ENCODE measurements at regions not wholly inside any gene's neighbourhood (a gene's known extent, or its start where the extent isn't known, plus 50 kb on each side); places are given as distances from the start of the nearest gene placed in this dataset.
"Not testable (repeated sequence)": the region's sequence is repeated elsewhere in the genome, so short reads cannot be mapped to it uniquely, and the experiment has no call there.

DNA sequence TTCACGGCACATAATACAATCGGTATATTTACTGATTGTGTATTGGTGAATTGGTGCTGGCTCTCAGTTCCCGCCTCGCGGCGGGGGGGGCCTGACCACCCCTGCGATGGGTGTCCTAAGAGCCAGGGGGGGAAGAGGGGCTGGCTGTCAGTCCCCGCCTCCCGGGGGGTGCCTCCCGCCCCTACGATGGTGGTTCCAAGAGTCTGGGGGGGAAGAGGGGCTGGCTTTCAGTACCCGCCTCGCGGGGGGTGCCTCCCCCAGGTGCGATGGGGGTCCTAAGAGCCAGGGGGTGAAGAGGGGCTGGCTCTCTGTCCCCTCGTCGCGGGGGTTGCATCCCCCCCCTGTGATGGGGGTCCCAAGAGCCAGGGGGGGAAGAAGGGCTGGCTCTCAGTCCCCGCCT is 2321.8 kb upstream of the PCDH20 start:
- Histone ChIP-seq H3K4me3 (replicated peaks; ENCODE audit: low read depth, low read length) (no peak overlapping the region), H3K36me3 (ENCODE audit: control insufficient read depth, insufficient read depth, low read length) (no peaks in the 10 kb centered on the region), H3K27me3 (replicated peaks; ENCODE audit: control insufficient read depth, insufficient read depth, low read length) (no peaks in the 10 kb centered on the region)
- DNase-seq (ENCODE audit: extremely low read depth, insufficient read length): no peak
- TF ChIP-seq CTCF (IDR thresholded peaks at IDR 0.05; ENCODE audit: insufficient read depth, low read length, poor library complexity, severe bottlenecking): no peak

DNA sequence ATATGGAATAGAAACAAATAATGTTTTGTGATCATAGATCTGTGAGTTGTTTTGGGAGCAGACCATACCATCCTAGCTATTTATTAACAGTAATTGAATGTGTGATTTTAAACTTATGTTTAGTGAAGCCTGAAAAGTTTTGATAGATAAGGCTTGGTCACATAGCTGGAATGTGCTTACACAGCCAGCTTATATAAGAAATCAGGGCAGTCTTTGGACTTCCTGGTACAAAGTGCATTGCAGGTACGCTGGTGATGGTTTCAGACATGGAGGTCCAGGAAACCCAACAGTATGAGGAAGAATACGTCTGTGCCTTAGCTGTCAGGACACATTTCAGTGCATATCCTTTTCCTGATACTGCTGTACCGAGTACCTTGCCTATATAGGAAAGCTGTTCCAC is 2316.2 kb upstream of the PCDH20 start:
- DNase-seq (ENCODE audit: extremely low read depth, insufficient read length): no peak
- H3K4me3 ChIP-seq (replicated peaks; ENCODE audit: low read depth, low read length): no peak overlapping the region
- no peaks in the 10 kb centered on the region for H3K27me3 ChIP-seq (replicated peaks; ENCODE audit: control insufficient read depth, insufficient read depth, low read length)
- no peaks in the 10 kb centered on the region for H3K36me3 ChIP-seq (ENCODE audit: control insufficient read depth, insufficient read depth, low read length)
- no peak for TF ChIP-seq CTCF (IDR thresholded peaks at IDR 0.05; ENCODE audit: insufficient read depth, low read length, poor library complexity, severe bottlenecking)

- not testable (repeated sequence) for H3K36me3 ChIP-seq (ENCODE audit: control insufficient read depth, insufficient read depth, low read length); DNase-seq (ENCODE audit: extremely low read depth, insufficient read length); H3K27me3 ChIP-seq (replicated peaks; ENCODE audit: control insufficient read depth, insufficient read depth, low read length); H3K4me3 ChIP-seq (replicated peaks; ENCODE audit: low read depth, low read length)
Measured at GRCh38 chr13:63712159-63712558, 2296.5 kb upstream of the PCDH20 start.

DNA sequence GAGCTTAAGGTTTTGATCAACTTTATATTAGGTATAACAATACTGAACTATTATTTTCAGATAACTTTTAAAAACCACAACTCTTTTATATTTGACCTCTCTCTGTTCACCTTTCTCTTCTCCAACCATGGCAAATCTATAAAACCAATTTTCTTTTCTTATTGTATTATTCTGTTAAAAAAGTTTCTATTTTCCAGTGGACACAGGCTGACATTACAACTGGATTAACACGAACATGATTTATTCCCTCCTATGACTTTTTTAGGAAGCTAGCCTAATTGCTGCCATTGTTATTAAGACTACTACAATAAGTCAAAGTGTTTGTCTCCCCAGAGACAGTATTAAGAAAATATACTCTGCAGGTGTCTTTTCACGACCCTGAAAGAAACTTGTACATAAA is 2291.1 kb upstream of the PCDH20 start:
- Histone ChIP-seq H3K36me3 (ENCODE audit: control insufficient read depth, insufficient read depth, low read length) (no peaks in the 10 kb centered on the region), H3K4me3 (replicated peaks; ENCODE audit: low read depth, low read length) (no peak overlapping the region), H3K27me3 (replicated peaks; ENCODE audit: control insufficient read depth, insufficient read depth, low read length) (no peaks in the 10 kb centered on the region)
- no peak for DNase-seq (ENCODE audit: extremely low read depth, insufficient read length)
- TF ChIP-seq CTCF (IDR thresholded peaks at IDR 0.05; ENCODE audit: insufficient read depth, low read length, poor library complexity, severe bottlenecking): no peak

GRCh38 chr13:63704521-63704920 is 2288.9 kb upstream of the PCDH20 start:
- no peak for DNase-seq (ENCODE audit: extremely low read depth, insufficient read length)
- no peak for TF ChIP-seq CTCF (IDR thresholded peaks at IDR 0.05; ENCODE audit: insufficient read depth, low read length, poor library complexity, severe bottlenecking)
- Histone ChIP-seq H3K4me3 (replicated peaks; ENCODE audit: low read depth, low read length) (no peak overlapping the region), H3K36me3 (ENCODE audit: control insufficient read depth, insufficient read depth, low read length) (no peaks in the 10 kb centered on the region), H3K27me3 (replicated peaks; ENCODE audit: control insufficient read depth, insufficient read depth, low read length) (no peaks in the 10 kb centered on the region)

DNA sequence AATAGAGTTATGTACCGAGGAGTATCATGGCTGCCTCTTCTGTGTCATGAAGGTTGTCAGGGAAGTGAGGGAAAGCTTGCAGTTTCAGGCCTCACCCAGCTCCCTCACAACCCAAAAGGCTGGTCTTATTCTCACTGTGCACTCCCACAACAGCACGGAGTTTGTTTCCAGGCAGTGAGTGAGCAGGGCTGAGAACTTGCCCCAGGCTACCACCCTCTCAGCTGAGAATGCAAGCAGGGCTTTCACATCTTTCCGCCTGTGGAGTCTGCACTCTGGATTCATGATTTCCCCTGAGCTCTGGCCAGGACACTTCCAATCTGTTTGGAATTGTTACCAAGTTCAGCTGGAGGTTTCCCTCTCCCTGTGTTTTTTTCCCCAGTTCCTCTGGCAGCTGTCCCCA is 2284.7 kb upstream of the PCDH20 start:
- no peaks in the 10 kb centered on the region for H3K27me3 ChIP-seq (replicated peaks; ENCODE audit: control insufficient read depth, insufficient read depth, low read length)
- TF ChIP-seq CTCF (IDR thresholded peaks at IDR 0.05; ENCODE audit: insufficient read depth, low read length, poor library complexity, severe bottlenecking): no peak
- no peak overlapping the region for H3K4me3 ChIP-seq (replicated peaks; ENCODE audit: low read depth, low read length)
- no peaks in the 10 kb centered on the region for H3K36me3 ChIP-seq (ENCODE audit: control insufficient read depth, insufficient read depth, low read length)
- DNase-seq (ENCODE audit: extremely low read depth, insufficient read length): no peak
